Iris pigment epithelial cell (primary cell): ENCODE measurements at regions not wholly inside any gene's neighbourhood (a gene's known extent, or its start where the extent isn't known, plus 50 kb on each side); places are given as distances from the start of the nearest gene placed in this dataset.

Experiments
- DNase-seq: peaks from one replicate; pipeline ENCODE4 v3.0.0-alpha.2; 2011; ENCODE audit warnings: low read depth

GRCh38 chr12:45102818-45103217 is 51.9 kb upstream of the DBX2 start:
- DNase-seq = no peak

DNA sequence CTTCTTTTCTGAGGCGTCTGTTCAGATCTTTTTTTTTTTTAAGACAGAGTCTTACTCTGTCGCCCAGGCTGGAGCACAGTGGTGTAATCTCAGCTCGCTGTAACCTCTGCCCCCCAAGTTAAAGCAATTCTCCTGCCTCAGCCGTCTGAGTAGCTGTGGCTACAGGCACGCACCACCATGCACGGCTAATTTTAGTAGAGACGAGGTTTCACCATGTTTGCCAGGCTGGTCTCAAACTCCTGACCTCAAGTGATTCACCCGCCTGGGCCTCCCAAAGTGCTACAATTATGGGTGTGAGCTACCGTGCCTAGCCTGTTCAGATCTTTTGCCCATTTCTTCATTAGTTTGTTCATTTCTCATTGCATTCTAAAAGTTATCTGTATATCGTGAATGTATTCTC is 55.1 kb upstream of the DBX2 start:
- DNase-seq = no peak

GRCh38 chr12:45112306-45112705 is 61.4 kb upstream of the DBX2 start:
- no peak for DNase-seq

DNA sequence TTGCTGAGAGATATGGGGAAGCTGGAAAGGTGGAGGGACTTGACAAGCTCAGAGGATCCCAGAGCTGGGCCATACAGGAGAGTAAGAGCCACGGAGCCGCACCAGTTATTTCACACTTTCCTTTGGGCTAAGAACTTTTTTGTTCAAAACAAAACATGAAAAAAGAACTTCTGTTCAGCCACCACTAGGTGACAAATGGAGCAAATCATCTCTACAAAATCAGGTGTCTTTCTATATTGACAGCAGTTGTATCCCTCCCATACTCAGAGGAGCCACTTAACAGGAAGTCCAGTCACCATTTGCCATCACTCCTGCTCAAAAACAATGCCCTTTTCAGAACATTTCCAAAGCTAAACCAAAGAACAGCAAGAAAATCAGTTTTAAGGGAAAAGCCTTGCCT is 70.3 kb upstream of the DBX2 start:
- DNase-seq = no peak

DNA sequence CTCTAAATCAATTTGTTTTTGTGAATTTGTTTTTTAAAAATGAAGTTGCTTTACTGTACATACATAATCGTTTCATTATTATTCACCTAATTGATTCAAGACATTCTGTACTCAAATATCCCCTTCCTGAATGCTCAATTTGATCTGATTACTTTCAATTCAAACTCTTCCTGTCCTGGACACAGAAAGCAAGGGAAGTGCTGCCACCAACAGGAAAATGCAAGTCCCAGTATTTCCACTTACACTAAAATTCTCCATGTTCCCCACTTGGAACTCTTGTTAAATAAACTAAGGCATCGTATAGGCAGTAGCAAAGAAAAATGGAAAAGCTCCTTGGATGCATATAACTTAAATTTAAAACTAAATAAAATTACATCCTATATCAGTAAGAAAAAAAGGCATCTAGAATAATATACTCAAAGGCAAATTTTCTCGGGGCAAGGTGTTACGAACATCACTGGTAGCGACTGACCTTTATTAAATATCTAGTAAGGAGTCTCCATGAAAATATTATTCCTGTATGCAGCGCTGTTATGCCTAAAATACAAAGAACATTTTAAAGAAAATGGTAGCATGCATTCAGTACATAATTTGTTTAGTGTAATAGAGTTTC is 72.0 kb upstream of the DBX2 start:
- DNase-seq = peak; percentile 37

DNA sequence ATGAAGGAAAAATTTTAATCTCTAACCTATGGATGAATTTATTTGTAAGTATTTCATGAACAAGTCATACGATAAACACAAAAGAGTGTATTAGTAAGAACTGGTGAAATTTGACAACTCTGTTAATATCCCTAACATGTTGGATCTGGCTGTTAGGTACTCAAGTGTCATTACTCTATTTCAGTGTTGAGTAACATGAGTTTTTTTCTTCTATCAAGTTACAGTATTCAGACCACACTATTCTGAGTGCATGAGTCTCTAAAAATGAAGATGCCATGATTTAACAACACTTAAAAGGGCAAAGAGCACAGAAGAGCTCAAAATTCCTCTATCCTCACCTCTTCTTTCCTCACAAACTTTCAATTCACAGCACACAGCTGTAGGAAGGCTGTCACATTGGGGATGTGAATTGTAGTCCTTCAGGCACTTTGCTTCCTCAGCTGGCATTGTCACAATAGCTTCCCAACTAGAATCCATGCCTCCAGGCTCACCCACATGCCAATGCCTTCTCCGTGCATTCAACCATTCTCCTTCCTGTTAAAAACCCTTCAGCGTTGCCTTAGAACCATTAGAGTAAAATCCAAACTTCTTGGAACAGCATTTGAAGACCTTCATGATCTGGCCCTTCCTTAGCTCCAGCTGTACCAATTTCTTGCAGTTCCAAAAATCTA is 73.7 kb upstream of the DBX2 start:
- no peak for DNase-seq

DNA sequence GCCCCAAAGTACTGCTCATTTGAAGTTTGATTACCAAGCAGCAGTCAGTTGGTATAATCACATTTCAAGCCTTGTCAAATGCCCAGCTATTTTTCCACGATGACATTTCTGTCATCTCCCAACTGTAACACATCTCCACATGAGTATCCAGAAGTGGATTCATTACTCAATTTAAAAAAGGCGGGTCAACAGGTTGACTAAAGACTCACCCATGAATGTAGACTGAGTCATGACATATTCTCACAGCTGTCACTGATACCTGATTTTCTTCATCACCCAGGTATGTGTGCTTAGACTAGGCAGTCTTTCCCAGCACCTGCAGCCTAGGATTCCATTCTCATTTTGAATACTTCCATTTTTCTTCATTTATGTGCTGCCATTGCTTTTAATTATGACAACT is 75.1 kb upstream of the DBX2 start:
- no peak for DNase-seq

GRCh38 chr12:45128637-45129036 is 77.7 kb upstream of the DBX2 start:
- DNase-seq = no peak

DNA sequence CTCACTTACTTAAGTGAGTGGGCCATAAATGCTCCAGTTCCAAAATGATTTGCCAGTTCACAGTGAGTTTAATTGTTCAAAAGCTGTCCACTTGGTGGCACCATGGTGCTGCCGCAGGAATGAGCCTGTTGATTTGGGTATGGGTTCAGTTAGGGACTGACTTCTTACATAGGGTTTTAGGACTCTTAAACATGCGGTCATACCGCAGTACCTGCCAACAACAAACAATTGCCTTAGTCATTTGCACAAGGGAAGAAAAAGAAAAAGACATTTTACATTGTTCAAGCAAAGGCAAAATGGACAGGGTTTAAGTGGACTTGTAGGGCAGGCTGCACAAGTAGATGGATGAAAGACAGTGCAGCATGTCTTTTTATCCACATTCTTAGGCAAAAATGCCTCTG is 80.0 kb upstream of the DBX2 start:
- peak; percentile 66 for DNase-seq

DNA sequence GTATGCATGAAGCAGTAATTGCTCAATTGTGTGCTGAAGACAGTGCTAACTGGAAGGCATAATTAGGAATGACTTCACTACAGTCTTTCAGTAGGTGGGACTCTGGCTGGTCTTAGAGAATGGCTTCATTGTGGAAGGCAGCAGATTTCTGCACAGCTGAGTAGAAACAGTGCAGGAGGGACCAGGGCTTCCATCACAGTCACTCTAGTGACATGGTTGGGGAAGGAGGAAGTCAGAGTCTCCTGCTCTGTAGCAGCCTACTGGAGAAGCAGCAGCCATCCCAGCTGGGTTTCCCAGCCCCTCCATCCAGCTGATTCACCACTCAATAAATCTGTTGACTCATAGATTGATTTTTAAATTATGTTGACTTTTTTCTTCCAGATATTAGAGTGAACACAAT is 80.6 kb upstream of the DBX2 start:
- no peak for DNase-seq

- no peak for DNase-seq
These were observed 77.3 kb upstream of the ANO6 start for GRCh38 chr12:45138609-45139008.

DNA sequence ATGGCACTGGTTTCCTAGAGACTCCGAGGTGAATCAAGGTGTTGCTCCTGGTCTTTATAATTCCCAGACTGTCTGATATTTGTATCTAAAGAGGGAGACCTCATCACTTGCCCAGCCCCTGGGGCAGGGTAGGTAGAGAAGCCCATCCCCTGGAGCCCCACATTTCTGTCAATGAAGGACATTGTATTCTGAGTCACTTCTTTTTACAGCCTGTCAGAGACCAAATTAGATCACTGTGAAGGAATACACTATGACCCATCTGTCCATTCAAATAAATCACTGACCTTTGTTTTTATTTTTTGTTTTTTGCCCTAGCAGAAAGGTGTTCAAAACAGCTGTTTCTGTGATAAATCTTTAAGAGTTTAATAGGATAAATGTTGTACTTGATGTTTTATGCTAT is 67.9 kb upstream of the ANO6 start:
- DNase-seq = no peak

DNA sequence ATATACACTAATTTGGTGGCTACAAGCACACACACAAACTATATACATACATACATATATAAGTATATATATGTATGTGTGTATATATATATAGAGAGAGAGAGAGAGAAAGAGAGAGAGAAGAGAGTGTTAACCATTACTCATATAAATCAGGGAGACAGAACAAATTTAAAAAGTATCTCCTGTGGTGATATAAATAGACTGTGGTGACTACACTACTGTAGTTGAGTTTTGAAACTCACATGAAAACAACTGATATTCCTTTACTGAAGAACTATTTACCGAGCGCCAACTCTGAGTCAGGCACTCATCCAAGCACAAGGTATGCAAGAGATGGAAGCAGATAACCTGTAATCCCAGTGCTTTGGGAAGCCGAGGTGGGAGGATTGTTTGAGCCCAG is 67.3 kb upstream of the ANO6 start:
- DNase-seq = no peak

GRCh38 chr12:45165284-45165683 is 50.6 kb upstream of the ANO6 start:
- no peak for DNase-seq

DNA sequence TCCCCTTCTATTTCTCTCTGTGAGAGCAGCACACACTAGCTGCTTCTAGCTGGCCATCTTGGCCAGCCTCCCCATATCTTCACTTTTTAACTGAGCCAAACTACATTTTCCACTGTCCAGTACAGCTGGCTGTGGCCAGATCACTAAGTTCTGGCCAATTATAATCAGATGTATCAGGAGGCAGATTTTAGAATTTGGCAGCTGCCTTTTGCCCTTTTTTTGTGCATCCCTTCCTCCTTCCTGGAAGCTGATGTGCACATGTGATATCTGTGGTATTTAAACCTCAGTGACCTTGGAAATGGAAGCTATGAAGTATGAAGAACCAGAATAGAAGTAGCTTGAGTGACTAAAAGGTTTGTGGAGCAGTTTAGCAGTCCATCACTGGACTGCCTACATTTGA is 49.8 kb upstream of the ANO6 start:
- peak; percentile 4 for DNase-seq
